IMR-90 (cell line): ENCODE measurements at regions not wholly inside any gene's neighbourhood (a gene's known extent, or its start where the extent isn't known, plus 50 kb on each side); places are given as distances from the start of the nearest gene placed in this dataset.

ENCODE experiments used
- ATAC-seq: fragments of 200-7000 bp; cut with Tn5 transposase; 2 replicates; pipeline ENCODE4 v1.9.1; 2020; ENCODE audit warnings: low read depth, mild to moderate bottlenecking, moderate library complexity
- BruUV-seq: library from RNA; stranded (reverse); fragments of 400-500 nt; replicated peaks from 2 replicates; lab custom pipeline; 2021; lab: Mats Ljungman, UMichigan
- CTCF ChIA-PET: fragments of 300-600 bp; formaldehyde crosslinking; extraction: SDS; loops from one replicate; lab custom pipeline; 2021; ENCODE audit warnings: antibody characterized with exemption; lab: Yijun Ruan, JAX
- POLR2A ChIA-PET: fragments of 300-600 bp; sonication (Branson Sonifier 250); formaldehyde crosslinking; loops from one replicate; lab custom pipeline; 2022; ENCODE audit warnings: antibody characterized with exemption; ENCODE audit not compliant: unreplicated experiment; lab: Charles Lee
- DNase-seq: peaks from one replicate; pipeline ENCODE4 v3.0.0; 2013
- H2AFZ ChIP-seq: replicated peaks from 2 replicates; pipeline ENCODE3; 2013; ENCODE audit warnings: low read length, mild to moderate bottlenecking; ENCODE audit not compliant: poor library complexity
- H2AK5ac ChIP-seq: 2 replicates; pipeline ENCODE4 v1.6.1; 2013; ENCODE audit warnings: low read depth, low read length, inconsistent platforms
- H2AK9ac ChIP-seq: replicated peaks from 2 replicates; pipeline ENCODE3; 2013; ENCODE audit warnings: mild to moderate bottlenecking, low read depth, low read length, moderate library complexity; ENCODE audit not compliant: poor library complexity
- H2BK120ac ChIP-seq: 2 replicates; pipeline ENCODE4 v1.6.1; 2013; ENCODE audit warnings: low read depth, low read length, inconsistent platforms
- H2BK15ac ChIP-seq: 3 replicates; pipeline ENCODE4 v1.6.1; 2013; ENCODE audit warnings: low read depth, low read length, inconsistent platforms
- H2BK20ac ChIP-seq: 2 replicates; pipeline ENCODE4 v1.6.1; 2013; ENCODE audit warnings: low read depth, mild to moderate bottlenecking, inconsistent platforms, low read length, moderate library complexity
- H2BK5ac ChIP-seq: 2 replicates; pipeline ENCODE4 v1.6.1; 2013; ENCODE audit warnings: mild to moderate bottlenecking, low read depth, low read length, inconsistent platforms; ENCODE audit not compliant: poor library complexity, severe bottlenecking
- H3K14ac ChIP-seq: replicated peaks from 2 replicates; pipeline ENCODE4 v1.6.1; 2013; ENCODE audit warnings: low read depth, low read length, inconsistent platforms
- H3K18ac ChIP-seq: 2 replicates; pipeline ENCODE4 v1.6.1; 2013; ENCODE audit warnings: low read depth, low read length, control low read depth
- H3K23ac ChIP-seq: 2 replicates; pipeline ENCODE4 v1.6.1; 2013; ENCODE audit warnings: low read depth, low read length, inconsistent platforms
- H3K27ac ChIP-seq: 2 replicates; pipeline ENCODE4 v1.5.1; 2013; ENCODE audit warnings: mild to moderate bottlenecking, control low read depth, low read length; ENCODE audit not compliant: insufficient read depth
- H3K27me3 ChIP-seq: 2 replicates; pipeline ENCODE4 v1.6.1; 2013; ENCODE audit warnings: low read length; ENCODE audit not compliant: control insufficient read depth, insufficient read depth
- H3K36me3 ChIP-seq: 2 replicates; pipeline ENCODE4 v1.6.1; 2013; ENCODE audit warnings: low read length, mixed read lengths; ENCODE audit not compliant: control insufficient read depth, insufficient read depth
- H3K4ac ChIP-seq: 2 replicates; pipeline ENCODE4 v1.6.1; 2013; ENCODE audit warnings: low read depth, low read length, inconsistent platforms
- H3K4me1 ChIP-seq: 2 replicates; pipeline ENCODE4 v1.6.1; 2013; ENCODE audit warnings: low read length, mixed read lengths; ENCODE audit not compliant: control insufficient read depth, insufficient read depth
- H3K4me2 ChIP-seq: 2 replicates; pipeline ENCODE4 v1.6.1; 2013; ENCODE audit warnings: low read depth, mild to moderate bottlenecking, control low read depth, low read length, moderate library complexity
- H3K4me3 ChIP-seq: 2 replicates; pipeline ENCODE4 v1.5.1; 2013; ENCODE audit warnings: low read depth, mild to moderate bottlenecking, control low read depth, low read length, moderate library complexity; ENCODE audit not compliant: insufficient read depth
- H3K56ac ChIP-seq: 2 replicates; pipeline ENCODE4 v1.6.1; 2013; ENCODE audit warnings: low read length, inconsistent platforms; ENCODE audit not compliant: insufficient read depth; ENCODE audit errors: extremely low read depth
- H3K79me1 ChIP-seq, 2 experiments: 2 replicates each; pipeline ENCODE4 v1.6.1; 2013; ENCODE audit warnings: low read length in 2 of 2, inconsistent platforms in 1 of 2, low read depth in 1 of 2
- H3K9ac ChIP-seq: 2 replicates; pipeline ENCODE4 v1.6.1; 2013; ENCODE audit warnings: low read depth, low read length, control low read depth
- H3K9me1 ChIP-seq: 2 replicates; pipeline ENCODE4 v1.6.1; 2013; ENCODE audit warnings: low read length, inconsistent platforms; ENCODE audit not compliant: insufficient read depth
- H3K9me3 ChIP-seq: 2 replicates; pipeline ENCODE4 v1.6.1; 2013; ENCODE audit warnings: low read length; ENCODE audit not compliant: control insufficient read depth, insufficient read depth
- H4K20me1 ChIP-seq: 2 replicates; pipeline ENCODE4 v1.6.1; 2013; ENCODE audit warnings: low read length, inconsistent platforms; ENCODE audit not compliant: insufficient read depth
- H4K5ac ChIP-seq: 2 replicates; pipeline ENCODE4 v1.6.1; 2013; ENCODE audit warnings: mild to moderate bottlenecking, low read depth, low read length, control low read depth
- H4K8ac ChIP-seq, 2 experiments: 2 replicates each; pipeline ENCODE4 v1.6.1; 2013; ENCODE audit warnings: low read depth in 2 of 2, low read length in 2 of 2, control low read depth in 1 of 2, inconsistent platforms in 1 of 2
- H4K91ac ChIP-seq: 2 replicates; pipeline ENCODE4 v1.6.1; 2013; ENCODE audit warnings: low read depth, low read length, inconsistent platforms; ENCODE audit not compliant: insufficient read depth
- BHLHE40 ChIP-seq: fragments of 150-350 bp; IDR thresholded peaks from 2 replicates; pipeline ENCODE4 v1.6.1; 2016; ENCODE audit warnings: mild to moderate bottlenecking, low read depth, low read length
- CEBPB ChIP-seq: IDR thresholded peaks from 2 replicates; pipeline ENCODE4 v1.6.1; 2012; ENCODE audit warnings: low read depth, low read length, improper control_type of control experiment
- CHD1 ChIP-seq: IDR thresholded peaks from 2 replicates; pipeline ENCODE4 v1.6.1; 2012; ENCODE audit warnings: low read depth, low read length, improper control_type of control experiment
- FOS ChIP-seq: fragments of 150-350 bp; IDR thresholded peaks from 2 replicates; pipeline ENCODE4 v1.6.1; 2016; ENCODE audit warnings: low read depth, low read length
- MAFK ChIP-seq: IDR thresholded peaks from 2 replicates; pipeline ENCODE4 v1.6.1; 2012; ENCODE audit warnings: low read depth, low read length, improper control_type of control experiment
- MAZ ChIP-seq: IDR thresholded peaks from 2 replicates; pipeline ENCODE4 v1.6.1; 2012; ENCODE audit warnings: low read depth, mild to moderate bottlenecking, low read length, improper control_type of control experiment, moderate library complexity, borderline replicate concordance
- MXI1 ChIP-seq: IDR thresholded peaks from 2 replicates; pipeline ENCODE4 v1.6.1; 2012; ENCODE audit warnings: low read depth, mild to moderate bottlenecking, low read length, moderate library complexity, borderline replicate concordance
- NFE2L2 ChIP-seq: fragments of 150-350 bp; IDR thresholded peaks from 2 replicates; pipeline ENCODE4 v1.6.1; 2016; ENCODE audit warnings: low read depth, mild to moderate bottlenecking, low read length
- POLR2A ChIP-seq: IDR thresholded peaks from 2 replicates; pipeline ENCODE4 v1.6.1; 2012; ENCODE audit warnings: mild to moderate bottlenecking, low read depth, low read length
- RAD21 ChIP-seq: IDR thresholded peaks from 2 replicates; pipeline ENCODE4 v1.6.1; 2012; ENCODE audit warnings: low read length, improper control_type of control experiment
- RCOR1 ChIP-seq: IDR thresholded peaks from 2 replicates; pipeline ENCODE4 v1.6.1; 2012; ENCODE audit warnings: mild to moderate bottlenecking, low read length, improper control_type of control experiment; ENCODE audit not compliant: insufficient replicate concordance
- RFX5 ChIP-seq: IDR thresholded peaks from 2 replicates; pipeline ENCODE4 v1.8.0; 2012; ENCODE audit warnings: low read depth, mild to moderate bottlenecking, low read length, moderate library complexity
- SMC3 ChIP-seq: fragments of 150-350 bp; IDR thresholded peaks from 2 replicates; pipeline ENCODE4 v1.6.1; 2016; ENCODE audit warnings: low read depth, mild to moderate bottlenecking, antibody characterized with exemption, low read length, moderate library complexity
- WGBS, 2 experiments: methylation state at CpG; one replicate each; pipeline versions ENCODE4 v1.1.5 to v1.1.7; 2013; ENCODE audit warnings: missing lambda C conversion rate in 2 of 2; ENCODE audit not compliant: insufficient read length in 1 of 2; ENCODE audit errors: extremely low coverage in 2 of 2; 5-methylcytosine and 5-hydroxymethylcytosine counted together
- dilution Hi-C: fragments of 300-500 bp; cut with HindIII; formaldehyde crosslinking; loops from one replicate; pipeline ENCODE4 v1.14.3; 2018; ENCODE audit warnings: low sequenced_read_pairs; ENCODE audit not compliant: unreplicated experiment
- in situ Hi-C: fragments of 300-500 bp; cut with MboI; formaldehyde crosslinking; loops from 3 replicates; pipeline ENCODE4 v1.14.3; 2019; ENCODE audit warnings: low sequenced_read_pairs, inconsistent platforms, mixed read lengths
- intact Hi-C: fragments of 100-400 bp; cut with micrococcal nuclease; formaldehyde crosslinking; loops from 2 replicates; pipeline ENCODE4 v1.10.0; 2022
- TF ChIP-seq, protein P1 (sequence below): fragments of 150-350 bp; IDR thresholded peaks from 2 replicates; pipeline ENCODE4 v1.6.1; 2017; ENCODE audit warnings: mild to moderate bottlenecking, antibody characterized with exemption, low read length, low read depth
- TF ChIP-seq, protein P2 (sequence below): conservative IDR thresholded peaks from 2 replicates; pipeline ENCODE4 v1.5.1; 2012; ENCODE audit warnings: mild to moderate bottlenecking, low read depth, low read length, improper control_type of control experiment

DNA sequence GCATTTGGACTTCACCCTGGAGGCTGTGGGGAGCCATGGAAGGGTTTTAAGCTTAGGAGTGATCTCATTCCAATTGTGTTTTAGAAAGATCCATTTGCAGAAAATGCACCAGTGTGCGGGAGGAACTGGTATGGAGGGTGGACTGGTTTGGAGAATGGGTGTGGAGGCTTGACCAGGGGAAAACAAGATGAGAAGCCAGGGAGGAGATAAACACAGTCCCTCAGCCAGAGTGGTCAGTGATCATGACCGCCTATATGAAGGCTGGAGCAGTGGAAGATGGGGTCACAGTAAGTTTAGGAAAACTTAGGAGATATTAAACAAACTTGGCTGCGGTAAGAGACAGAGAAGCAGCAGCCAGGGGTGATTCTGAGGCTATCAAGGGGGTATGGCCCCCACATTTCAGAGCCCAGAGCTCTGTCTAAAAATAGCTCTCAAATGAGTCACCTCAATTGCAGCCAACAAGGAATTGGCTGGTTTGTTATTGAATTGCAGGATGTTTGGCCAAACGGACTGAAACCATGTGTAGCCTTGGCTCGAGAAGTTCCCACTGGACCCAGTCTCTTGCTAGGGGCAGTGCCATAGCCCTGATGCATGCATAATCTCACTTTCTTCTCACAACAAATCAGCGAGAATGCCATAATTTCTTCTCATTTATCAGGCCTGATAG is 159.9 kb upstream of the TOP1 start:
- in situ Hi-C loops (no loop called here), dilution Hi-C loops (no loop called here), intact Hi-C loops (loop anchor here (1.0 kb wide), 1 partner anchor 36 kb away; no protein-coding TSS in a partner anchor)
- no peak overlapping the region; the same call in 2 of the 3 replicates for H2BK15ac ChIP-seq
- DNase-seq (peak; percentile 85), ATAC-seq (peak; percentile 88)
- H4K91ac ChIP-seq, result peak overlapping the region; percentile 34; the same call in 1 of the 2 replicates
- H3K9ac ChIP-seq, result no peak overlapping the region
- H4K5ac ChIP-seq, result no peak overlapping the region
- no peak overlapping the region for H3K4me3 ChIP-seq
- H2BK20ac ChIP-seq, result peak overlapping the region; percentile 53
- H3K4ac ChIP-seq, result peak overlapping the region; percentile 19
- no peak overlapping the region for H3K56ac ChIP-seq
- BruUV-seq, result no TSS peak
- CTCF ChIA-PET, result no interaction called here
- H2BK5ac ChIP-seq, result no peak overlapping the region
- no peak overlapping the region for H2BK120ac ChIP-seq
- no peaks in the 10 kb centered on the region for H3K27me3 ChIP-seq
- H4K20me1 ChIP-seq, result peaks cover 15% of the 10 kb centered on the region; the same call in 1 of the 2 replicates
- 0 out of 4 replicates have a peak, but pooled peaks cover 0 to 2% of the 10 kb centered on the region in 2 experiments for H3K79me1 ChIP-seq
- peak overlapping the region; percentile 3; the same call in 1 of the 2 replicates for H3K27ac ChIP-seq
- peaks cover 13% of the 10 kb centered on the region; the same call in 1 of the 2 replicates for H3K4me1 ChIP-seq
- no peak overlapping the region for H3K14ac ChIP-seq
- 0 out of 2 replicates have a peak overlapping the region, but pooled peaks have one; percentile 43 for H3K23ac ChIP-seq
- H3K18ac ChIP-seq, result no peak overlapping the region
- POLR2A ChIA-PET, result interaction anchor here (0.6 kb wide), 1 partner anchor 55 kb away, joined by 5 read pairs; no protein-coding TSS in a partner anchor
- H2AFZ ChIP-seq, result peak overlapping the region; percentile 75
- no peak overlapping the region for H2AK9ac ChIP-seq
- peak overlapping the region in 1 of 2 experiments; percentile 19; a peak in 1 of 4 replicates for H4K8ac ChIP-seq
- 0 out of 2 replicates have a peak, but pooled peaks cover 2% of the 10 kb centered on the region for H3K9me3 ChIP-seq
- WGBS, 2 experiments, result 0% methylated on average over 3 of the region's 6 CpGs; no CpG with 5 or more reads in 1 of the 2 experiments
- peak overlapping the region; percentile 30; the same call in 1 of the 2 replicates for H3K4me2 ChIP-seq
- H2AK5ac ChIP-seq, result no peak overlapping the region
- no peaks in the 10 kb centered on the region for H3K36me3 ChIP-seq
- H3K9me1 ChIP-seq, result peaks cover 15% of the 10 kb centered on the region
- peak; percentile 44; the same call in 1 of the 2 replicates for TF ChIP-seq MAZ
- no peak for TF ChIP-seq CEBPB
- no peak for TF ChIP-seq RFX5
- no peak for TF ChIP-seq RAD21
- TF ChIP-seq CHD1, result no peak
- TF ChIP-seq BHLHE40, result no peak
- no peak for TF ChIP-seq SMC3
- TF ChIP-seq NFE2L2, result no peak
- TF ChIP-seq, protein P1, sequence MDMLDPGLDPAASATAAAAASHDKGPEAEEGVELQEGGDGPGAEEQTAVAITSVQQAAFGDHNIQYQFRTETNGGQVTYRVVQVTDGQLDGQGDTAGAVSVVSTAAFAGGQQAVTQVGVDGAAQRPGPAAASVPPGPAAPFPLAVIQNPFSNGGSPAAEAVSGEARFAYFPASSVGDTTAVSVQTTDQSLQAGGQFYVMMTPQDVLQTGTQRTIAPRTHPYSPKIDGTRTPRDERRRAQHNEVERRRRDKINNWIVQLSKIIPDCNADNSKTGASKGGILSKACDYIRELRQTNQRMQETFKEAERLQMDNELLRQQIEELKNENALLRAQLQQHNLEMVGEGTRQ, result no peak
- TF ChIP-seq RCOR1, result no peak
- TF ChIP-seq MXI1, result peak; percentile 55; the same call in 1 of the 2 replicates
- no peak for TF ChIP-seq MAFK
- TF ChIP-seq, protein P2, sequence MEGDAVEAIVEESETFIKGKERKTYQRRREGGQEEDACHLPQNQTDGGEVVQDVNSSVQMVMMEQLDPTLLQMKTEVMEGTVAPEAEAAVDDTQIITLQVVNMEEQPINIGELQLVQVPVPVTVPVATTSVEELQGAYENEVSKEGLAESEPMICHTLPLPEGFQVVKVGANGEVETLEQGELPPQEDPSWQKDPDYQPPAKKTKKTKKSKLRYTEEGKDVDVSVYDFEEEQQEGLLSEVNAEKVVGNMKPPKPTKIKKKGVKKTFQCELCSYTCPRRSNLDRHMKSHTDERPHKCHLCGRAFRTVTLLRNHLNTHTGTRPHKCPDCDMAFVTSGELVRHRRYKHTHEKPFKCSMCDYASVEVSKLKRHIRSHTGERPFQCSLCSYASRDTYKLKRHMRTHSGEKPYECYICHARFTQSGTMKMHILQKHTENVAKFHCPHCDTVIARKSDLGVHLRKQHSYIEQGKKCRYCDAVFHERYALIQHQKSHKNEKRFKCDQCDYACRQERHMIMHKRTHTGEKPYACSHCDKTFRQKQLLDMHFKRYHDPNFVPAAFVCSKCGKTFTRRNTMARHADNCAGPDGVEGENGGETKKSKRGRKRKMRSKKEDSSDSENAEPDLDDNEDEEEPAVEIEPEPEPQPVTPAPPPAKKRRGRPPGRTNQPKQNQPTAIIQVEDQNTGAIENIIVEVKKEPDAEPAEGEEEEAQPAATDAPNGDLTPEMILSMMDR, result no peak
- TF ChIP-seq POLR2A, result no peak
- peak; percentile 59; the same call in 1 of the 2 replicates for TF ChIP-seq FOS
